ENCODE measurements at regions not wholly inside any gene's neighbourhood (a gene's known extent, or its start where the extent isn't known, plus 50 kb on each side); places are given as distances from the start of the nearest gene placed in this dataset.

DNA sequence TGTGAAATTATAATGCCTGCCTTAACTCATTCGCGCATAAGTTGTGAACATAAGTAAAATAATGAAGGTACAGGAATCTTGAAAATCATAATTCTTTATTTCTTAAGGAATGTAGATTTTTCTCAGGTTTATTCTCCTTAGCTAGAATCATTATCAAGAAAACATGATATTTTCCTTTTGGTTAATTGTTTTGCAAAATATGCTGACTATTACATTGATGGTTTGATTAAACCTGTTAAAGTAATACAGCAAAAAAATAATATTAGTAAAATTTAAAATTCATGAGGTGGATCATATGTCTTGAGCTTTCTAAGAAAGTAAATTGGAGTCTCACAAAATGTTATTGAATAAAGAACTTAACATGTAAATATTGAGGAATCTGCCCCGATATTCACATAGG, 178.7 kb upstream of the TRAM1L1 start:
- TF ChIP-seq, protein P1, sequence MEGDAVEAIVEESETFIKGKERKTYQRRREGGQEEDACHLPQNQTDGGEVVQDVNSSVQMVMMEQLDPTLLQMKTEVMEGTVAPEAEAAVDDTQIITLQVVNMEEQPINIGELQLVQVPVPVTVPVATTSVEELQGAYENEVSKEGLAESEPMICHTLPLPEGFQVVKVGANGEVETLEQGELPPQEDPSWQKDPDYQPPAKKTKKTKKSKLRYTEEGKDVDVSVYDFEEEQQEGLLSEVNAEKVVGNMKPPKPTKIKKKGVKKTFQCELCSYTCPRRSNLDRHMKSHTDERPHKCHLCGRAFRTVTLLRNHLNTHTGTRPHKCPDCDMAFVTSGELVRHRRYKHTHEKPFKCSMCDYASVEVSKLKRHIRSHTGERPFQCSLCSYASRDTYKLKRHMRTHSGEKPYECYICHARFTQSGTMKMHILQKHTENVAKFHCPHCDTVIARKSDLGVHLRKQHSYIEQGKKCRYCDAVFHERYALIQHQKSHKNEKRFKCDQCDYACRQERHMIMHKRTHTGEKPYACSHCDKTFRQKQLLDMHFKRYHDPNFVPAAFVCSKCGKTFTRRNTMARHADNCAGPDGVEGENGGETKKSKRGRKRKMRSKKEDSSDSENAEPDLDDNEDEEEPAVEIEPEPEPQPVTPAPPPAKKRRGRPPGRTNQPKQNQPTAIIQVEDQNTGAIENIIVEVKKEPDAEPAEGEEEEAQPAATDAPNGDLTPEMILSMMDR (IDR thresholded peaks at IDR 0.05), result no peak
- TF ChIP-seq ZFX (IDR thresholded peaks at IDR 0.05; ENCODE audit: borderline replicate concordance), result no peak

DNA sequence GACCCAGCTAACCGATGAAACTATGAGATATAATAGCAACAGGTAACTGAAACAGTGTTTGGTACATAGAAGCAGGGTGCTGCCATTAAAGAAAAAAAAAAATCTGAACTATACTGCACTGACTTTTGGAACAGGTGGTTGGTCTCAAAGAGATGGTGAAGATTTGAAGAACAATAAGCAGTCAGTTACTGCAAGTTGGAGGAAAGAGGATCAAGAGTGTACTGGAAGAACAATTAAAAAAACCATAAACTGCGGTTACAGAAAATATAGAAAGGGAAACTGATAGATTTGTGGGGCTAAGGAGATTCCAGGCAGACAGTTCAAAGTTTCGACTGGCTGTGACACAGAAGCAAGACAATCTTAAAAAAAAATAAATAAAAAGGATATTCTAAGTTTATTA, 181.9 kb upstream of the TRAM1L1 start:
- no peak overlapping the region for H3K27ac ChIP-seq
- TF ChIP-seq ZFX (IDR thresholded peaks at IDR 0.05; ENCODE audit: borderline replicate concordance), result no peak
- TF ChIP-seq, protein P1 (IDR thresholded peaks at IDR 0.05), result no peak

More for the DNA sequence above, 178.7 kb upstream of the TRAM1L1 start:
- no peak overlapping the region for H3K27ac ChIP-seq

DNA sequence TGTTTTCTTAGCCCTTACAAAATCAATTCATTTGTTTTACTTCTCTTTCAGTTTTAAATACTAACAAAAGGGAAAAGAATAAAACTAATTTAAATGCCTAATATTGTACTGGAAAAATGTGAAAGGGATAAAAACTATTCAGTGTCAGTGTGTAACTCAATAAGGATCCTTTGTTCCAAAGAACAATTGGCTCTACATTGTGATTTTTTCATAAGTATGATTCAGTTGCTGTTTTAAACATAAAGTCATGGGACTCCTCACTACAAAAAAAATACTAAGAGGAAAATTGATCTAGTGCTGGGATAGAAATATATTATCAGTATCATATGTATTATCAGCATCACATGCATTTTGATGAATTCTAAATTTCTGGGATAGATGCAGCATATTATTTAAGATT, 199.4 kb upstream of the TRAM1L1 start:
- H3K27ac ChIP-seq, result no peak overlapping the region
- TF ChIP-seq ZFX (IDR thresholded peaks at IDR 0.05; ENCODE audit: borderline replicate concordance), result no peak
- TF ChIP-seq, protein P1 (IDR thresholded peaks at IDR 0.05), result no peak

DNA sequence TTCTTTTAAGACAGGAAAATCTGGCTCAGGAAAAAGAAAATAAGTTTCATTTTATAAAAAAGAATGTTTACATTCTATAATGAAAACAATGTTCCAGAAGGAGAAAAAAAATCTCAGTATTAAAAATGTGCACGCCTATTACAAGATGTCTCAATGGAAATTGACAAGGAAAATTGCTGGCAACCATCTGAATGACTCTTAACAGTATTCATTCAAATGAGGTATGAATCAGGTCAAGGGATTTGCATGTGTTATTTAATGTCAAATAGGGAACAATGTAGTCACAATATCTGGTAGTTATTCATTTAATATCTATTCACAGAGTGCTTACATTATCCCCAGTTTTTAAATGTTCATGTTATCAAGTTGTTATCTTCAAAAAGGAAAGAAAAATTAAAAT, 208.4 kb upstream of the TRAM1L1 start:
- TF ChIP-seq, protein P1 (IDR thresholded peaks at IDR 0.05), result no peak
- TF ChIP-seq ZFX (IDR thresholded peaks at IDR 0.05; ENCODE audit: borderline replicate concordance), result no peak
- H3K27ac ChIP-seq, result no peak overlapping the region

DNA sequence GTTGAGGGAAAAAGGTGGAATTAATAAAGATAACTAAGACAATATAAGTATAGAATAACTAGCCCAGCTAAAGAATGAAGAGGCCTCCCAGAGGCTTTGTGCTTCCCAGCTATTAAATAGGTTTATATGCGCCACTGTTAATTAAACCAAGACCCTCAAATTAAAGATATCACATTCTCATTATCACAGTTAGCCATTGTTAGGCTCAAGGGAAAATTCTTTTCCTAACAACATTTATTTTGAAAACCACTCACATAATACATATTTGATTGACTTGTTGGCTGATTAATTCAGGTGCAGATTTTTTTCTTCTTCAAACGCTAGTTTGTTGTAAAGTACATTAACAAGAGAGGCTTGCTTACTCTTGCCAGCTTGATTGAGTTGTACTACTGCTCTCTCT, 216.8 kb upstream of the TRAM1L1 start:
- no peak overlapping the region for H3K27ac ChIP-seq
- TF ChIP-seq, protein P1 (IDR thresholded peaks at IDR 0.05), result no peak
- TF ChIP-seq ZFX (IDR thresholded peaks at IDR 0.05; ENCODE audit: borderline replicate concordance), result no peak

DNA sequence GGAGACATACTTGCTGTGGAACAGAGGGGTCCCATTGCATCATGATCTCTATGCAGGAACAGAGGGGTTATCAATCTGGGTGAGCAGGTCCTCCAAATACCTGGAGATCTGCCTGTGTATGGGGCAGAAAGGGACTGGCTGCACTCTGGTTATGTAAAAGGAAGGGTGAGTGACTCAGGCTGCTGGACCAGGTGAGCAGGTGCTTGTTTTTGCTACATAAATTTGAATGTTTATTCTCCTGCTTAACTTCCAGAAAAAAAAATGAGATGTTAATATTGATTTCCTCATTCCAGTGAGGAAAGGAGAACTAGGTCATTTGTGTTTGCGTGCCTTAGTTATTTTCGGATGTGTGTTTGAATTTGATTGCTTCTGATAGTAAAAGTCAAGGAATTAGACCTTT, 225.8 kb upstream of the TRAM1L1 start:
- TF ChIP-seq, protein P1 (IDR thresholded peaks at IDR 0.05), result no peak
- no peak for TF ChIP-seq ZFX (IDR thresholded peaks at IDR 0.05; ENCODE audit: borderline replicate concordance)
- no peak overlapping the region for H3K27ac ChIP-seq

DNA sequence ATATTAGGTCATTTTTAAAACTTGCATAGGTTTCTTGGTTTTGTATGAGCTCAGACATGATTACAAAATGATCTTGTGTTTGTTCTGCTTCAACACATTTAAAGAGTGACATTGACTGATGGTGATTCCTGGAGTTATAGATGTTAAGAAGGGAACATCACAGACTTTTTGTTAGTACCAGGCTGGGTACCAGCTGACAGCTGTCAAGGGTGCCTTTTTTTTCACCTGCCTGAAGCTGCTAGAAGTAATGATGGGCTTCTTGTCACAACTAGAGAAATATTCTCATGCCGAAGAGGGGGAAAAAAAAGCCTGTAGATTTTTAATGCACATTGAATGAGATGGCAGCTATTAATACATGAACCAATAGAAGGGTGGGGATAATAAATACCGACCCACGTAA, 226.6 kb upstream of the TRAM1L1 start:
- no peak overlapping the region for H3K27ac ChIP-seq
- no peak for TF ChIP-seq ZFX (IDR thresholded peaks at IDR 0.05; ENCODE audit: borderline replicate concordance)
- TF ChIP-seq, protein P1 (IDR thresholded peaks at IDR 0.05), result no peak
